Activated CD4-positive, alpha-beta T cell treated with anti-CD3 and anti-CD28 coated beads, Interleukin-2, amount 10 ng/mL, durations not matched to agents 24 days and 14 days (primary cell): ENCODE measurements at regions not wholly inside any gene's neighbourhood (a gene's known extent, or its start where the extent isn't known, plus 50 kb on each side); places are given as distances from the start of the nearest gene placed in this dataset.

Experiments
- DNase-seq: peaks from one replicate; pipeline ENCODE4 v3.0.0; 2022
- H3K27ac Mint-ChIP-seq: one replicate; pipeline ENCODE4 v1.8.0; 2022; ENCODE audit warnings: mild to moderate bottlenecking, mixed read lengths
- H3K27me3 Mint-ChIP-seq: one replicate; pipeline ENCODE4 v1.8.0; 2022; ENCODE audit warnings: mixed read lengths
- H3K36me3 Mint-ChIP-seq: one replicate; pipeline ENCODE4 v1.8.0; 2022; ENCODE audit warnings: low read depth, mild to moderate bottlenecking, mixed read lengths
- H3K4me1 Mint-ChIP-seq: one replicate; pipeline ENCODE4 v1.8.0; 2021; ENCODE audit warnings: mixed read lengths
- H3K4me3 Mint-ChIP-seq: one replicate; pipeline ENCODE4 v1.8.0; 2022; ENCODE audit warnings: mild to moderate bottlenecking, moderate library complexity, mixed read lengths
- H3K9me3 Mint-ChIP-seq: one replicate; pipeline ENCODE4 v1.8.0; 2021; ENCODE audit warnings: mixed read lengths
- intact Hi-C: fragments of 100-400 bp; cut with micrococcal nuclease; formaldehyde crosslinking; loops from one replicate; pipeline ENCODE4 v1.15.1; 2023

DNA sequence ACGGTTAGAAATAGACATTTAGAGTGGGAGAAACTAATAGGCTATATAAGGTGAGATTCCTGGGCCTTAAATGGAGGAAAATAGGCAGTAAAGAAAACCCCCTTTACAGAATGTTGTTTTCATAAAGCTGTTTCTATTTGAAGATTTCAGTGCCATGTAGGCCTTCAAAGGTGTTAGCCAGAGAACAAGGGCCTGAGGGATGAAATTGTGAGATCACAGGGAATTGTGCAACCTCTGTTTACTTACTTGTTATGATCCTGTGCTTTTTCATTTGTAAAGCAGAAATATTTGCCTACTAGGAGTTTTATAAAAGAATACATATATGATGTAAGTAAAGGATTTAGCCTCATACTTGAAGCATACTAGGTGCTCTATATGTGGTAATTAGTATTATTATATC, 272.9 kb upstream of the ARX start:
- H3K36me3 Mint-ChIP-seq: no peaks in the 10 kb centered on the region
- DNase-seq: no peak
- no peak overlapping the region for H3K4me3 Mint-ChIP-seq
- H3K9me3 Mint-ChIP-seq: no peaks in the 10 kb centered on the region
- no peak overlapping the region for H3K27ac Mint-ChIP-seq
- intact Hi-C loops: no loop called here
- H3K27me3 Mint-ChIP-seq: no peaks in the 10 kb centered on the region
- H3K4me1 Mint-ChIP-seq: no peaks in the 10 kb centered on the region

DNA sequence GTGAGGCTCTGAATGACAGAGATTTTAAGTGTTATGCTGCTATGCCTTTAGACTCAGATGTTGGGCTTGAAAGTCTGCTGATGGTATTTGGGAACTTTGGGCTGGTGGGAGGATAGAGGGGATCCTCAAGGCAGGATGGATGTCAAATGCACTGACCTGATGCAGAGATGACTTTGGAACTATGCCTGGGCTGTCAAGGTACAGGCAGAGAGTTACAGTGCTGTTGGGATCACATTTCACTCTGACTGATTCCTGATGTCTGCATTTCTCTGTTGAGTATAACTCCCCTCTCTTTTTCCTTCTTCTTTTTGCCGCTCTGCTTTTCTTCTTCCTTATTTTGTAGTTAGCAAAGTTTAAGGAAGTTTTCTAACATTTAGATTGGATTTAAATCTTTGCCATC, 271.8 kb upstream of the ARX start:
- no peak for DNase-seq
- intact Hi-C loops: no loop called here
- Mint-ChIP-seq H3K27ac (no peak overlapping the region), H3K4me3 (no peak overlapping the region), H3K36me3 (no peaks in the 10 kb centered on the region), H3K4me1 (no peaks in the 10 kb centered on the region), H3K27me3 (no peaks in the 10 kb centered on the region), H3K9me3 (no peaks in the 10 kb centered on the region)

GRCh38 chrX:25285598-25285997, 269.8 kb upstream of the ARX start:
- Mint-ChIP-seq H3K27me3 (no peaks in the 10 kb centered on the region), H3K4me1 (no peaks in the 10 kb centered on the region), H3K36me3 (no peaks in the 10 kb centered on the region), H3K9me3 (no peaks in the 10 kb centered on the region), H3K4me3 (no peak overlapping the region), H3K27ac (no peak overlapping the region)
- intact Hi-C loops: no loop called here
- no peak for DNase-seq

- H3K36me3 Mint-ChIP-seq: no peaks in the 10 kb centered on the region
- no peak for DNase-seq
- no peak overlapping the region for H3K27ac Mint-ChIP-seq
- H3K4me1 Mint-ChIP-seq: no peaks in the 10 kb centered on the region
- H3K9me3 Mint-ChIP-seq: no peaks in the 10 kb centered on the region
- H3K27me3 Mint-ChIP-seq: no peaks in the 10 kb centered on the region
- no peak overlapping the region for H3K4me3 Mint-ChIP-seq
- intact Hi-C loops: no loop called here
These were observed 263.7 kb upstream of the ARX start for GRCh38 chrX:25279510-25279909.

GRCh38 chrX:25278341-25278740, 262.6 kb upstream of the ARX start:
- Mint-ChIP-seq H3K27ac (no peak overlapping the region), H3K36me3 (no peaks in the 10 kb centered on the region), H3K4me1 (no peaks in the 10 kb centered on the region), H3K27me3 (no peaks in the 10 kb centered on the region), H3K9me3 (no peaks in the 10 kb centered on the region), H3K4me3 (no peak overlapping the region)
- intact Hi-C loops: no loop called here
- no peak for DNase-seq

- Mint-ChIP-seq H3K9me3 (no peaks in the 10 kb centered on the region), H3K4me3 (no peak overlapping the region), H3K27me3 (no peaks in the 10 kb centered on the region), H3K27ac (no peak overlapping the region), H3K36me3 (no peaks in the 10 kb centered on the region), H3K4me1 (no peaks in the 10 kb centered on the region)
- intact Hi-C loops: no loop called here
- DNase-seq: no peak
These were observed 261.8 kb upstream of the ARX start for GRCh38 chrX:25277574-25277973.

- no peaks in the 10 kb centered on the region for H3K9me3 Mint-ChIP-seq
- no peaks in the 10 kb centered on the region for H3K27me3 Mint-ChIP-seq
- H3K4me1 Mint-ChIP-seq: no peaks in the 10 kb centered on the region
- H3K4me3 Mint-ChIP-seq: no peak overlapping the region
- no peak overlapping the region for H3K27ac Mint-ChIP-seq
- DNase-seq: no peak
- intact Hi-C loops: no loop called here
- no peaks in the 10 kb centered on the region for H3K36me3 Mint-ChIP-seq
These were observed 259.4 kb upstream of the ARX start for GRCh38 chrX:25275159-25275558.

DNA sequence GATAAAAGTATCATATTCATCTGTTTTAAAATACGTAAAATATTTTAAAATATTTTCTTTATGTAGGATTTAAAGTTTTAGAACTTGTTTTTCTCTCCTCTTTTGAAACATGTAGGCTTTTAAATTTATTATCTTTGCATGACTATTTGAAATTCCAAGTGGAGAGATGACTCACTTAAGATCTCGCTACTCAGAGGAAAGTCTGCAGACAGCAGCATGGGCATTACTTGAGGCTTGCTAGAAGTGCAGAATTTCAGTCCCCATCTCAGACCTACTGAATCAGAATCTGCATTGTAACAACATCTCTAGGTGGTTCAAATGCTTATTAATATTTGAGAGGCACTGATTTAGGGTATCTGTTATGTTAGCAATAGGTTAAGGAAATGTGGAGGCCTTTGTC, 225.7 kb upstream of the ARX start:
- intact Hi-C loops: no loop called here
- no peak overlapping the region for H3K4me3 Mint-ChIP-seq
- no peak overlapping the region for H3K27ac Mint-ChIP-seq
- DNase-seq: no peak
- H3K36me3 Mint-ChIP-seq: no peaks in the 10 kb centered on the region
- no peaks in the 10 kb centered on the region for H3K9me3 Mint-ChIP-seq
- no peaks in the 10 kb centered on the region for H3K27me3 Mint-ChIP-seq
- no peaks in the 10 kb centered on the region for H3K4me1 Mint-ChIP-seq

GRCh38 chrX:25226151-25226550, 210.4 kb upstream of the ARX start:
- intact Hi-C loops: no loop called here
- DNase-seq: no peak
- Mint-ChIP-seq H3K4me3 (no peak overlapping the region), H3K27me3 (no peaks in the 10 kb centered on the region), H3K9me3 (no peaks in the 10 kb centered on the region), H3K4me1 (no peaks in the 10 kb centered on the region), H3K27ac (no peak overlapping the region), H3K36me3 (no peaks in the 10 kb centered on the region)

DNA sequence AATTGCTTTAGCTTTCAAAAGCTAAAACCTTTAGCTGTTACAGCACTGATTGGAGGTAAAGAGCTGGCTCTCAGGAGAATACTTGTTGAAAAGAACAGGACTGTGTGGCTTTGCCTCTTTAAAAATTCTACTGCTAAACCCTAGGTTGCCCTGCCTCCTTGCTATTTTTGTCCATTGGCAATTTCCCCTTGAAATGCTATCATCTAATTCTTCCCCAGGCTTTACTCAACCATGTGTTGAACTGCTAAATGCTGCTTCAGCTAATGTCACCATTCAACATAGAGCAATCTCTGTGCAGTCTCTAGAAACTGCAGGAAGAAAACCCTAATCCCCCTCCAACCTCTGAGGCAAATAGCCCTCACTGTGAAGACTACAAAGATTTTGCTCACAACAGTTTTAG, 203.7 kb upstream of the ARX start:
- H3K4me1 Mint-ChIP-seq: no peaks in the 10 kb centered on the region
- DNase-seq: no peak
- H3K27ac Mint-ChIP-seq: no peak overlapping the region
- no peaks in the 10 kb centered on the region for H3K27me3 Mint-ChIP-seq
- H3K36me3 Mint-ChIP-seq: no peaks in the 10 kb centered on the region
- no peaks in the 10 kb centered on the region for H3K9me3 Mint-ChIP-seq
- intact Hi-C loops: no loop called here
- H3K4me3 Mint-ChIP-seq: no peak overlapping the region

- Mint-ChIP-seq H3K36me3 (no peaks in the 10 kb centered on the region), H3K9me3 (no peaks in the 10 kb centered on the region), H3K4me1 (no peaks in the 10 kb centered on the region), H3K27ac (no peak overlapping the region), H3K4me3 (no peak overlapping the region), H3K27me3 (no peaks in the 10 kb centered on the region)
- intact Hi-C loops: no loop called here
- DNase-seq: no peak
These were observed 197.8 kb upstream of the ARX start for GRCh38 chrX:25213611-25214010.

- H3K27me3 Mint-ChIP-seq: no peaks in the 10 kb centered on the region
- H3K4me1 Mint-ChIP-seq: no peaks in the 10 kb centered on the region
- intact Hi-C loops: no loop called here
- DNase-seq: no peak
- no peak overlapping the region for H3K4me3 Mint-ChIP-seq
- no peaks in the 10 kb centered on the region for H3K9me3 Mint-ChIP-seq
- no peaks in the 10 kb centered on the region for H3K36me3 Mint-ChIP-seq
- H3K27ac Mint-ChIP-seq: no peak overlapping the region
These were observed 192.2 kb upstream of the ARX start for GRCh38 chrX:25207803-25208475.

GRCh38 chrX:25206778-25207177, 191.0 kb upstream of the ARX start:
- intact Hi-C loops: no loop called here
- Mint-ChIP-seq H3K27ac (no peak overlapping the region), H3K4me3 (no peak overlapping the region), H3K9me3 (no peaks in the 10 kb centered on the region), H3K4me1 (no peaks in the 10 kb centered on the region), H3K36me3 (no peaks in the 10 kb centered on the region), H3K27me3 (no peaks in the 10 kb centered on the region)
- DNase-seq: no peak

DNA sequence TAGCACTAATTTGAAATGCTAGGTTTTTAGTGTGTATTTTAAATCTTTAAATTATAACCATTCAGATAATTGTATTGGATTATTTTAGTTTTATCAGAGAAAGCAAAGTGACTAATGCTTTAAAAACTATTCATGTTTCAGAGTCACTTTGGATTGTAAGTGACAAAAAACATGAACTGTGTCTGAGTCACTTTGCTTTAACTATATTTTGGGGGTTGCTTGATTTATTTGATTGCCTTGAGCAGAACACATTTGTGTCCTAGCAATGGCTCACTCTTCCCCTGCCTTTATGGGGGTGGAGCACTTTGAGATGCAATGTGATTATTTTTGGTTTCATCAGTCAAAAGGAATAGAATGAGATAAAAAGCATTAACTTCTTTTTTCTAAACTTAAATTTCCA, 188.4 kb upstream of the ARX start:
- intact Hi-C loops: no loop called here
- H3K4me3 Mint-ChIP-seq: no peak overlapping the region
- no peak for DNase-seq
- no peaks in the 10 kb centered on the region for H3K9me3 Mint-ChIP-seq
- H3K27ac Mint-ChIP-seq: no peak overlapping the region
- H3K27me3 Mint-ChIP-seq: no peaks in the 10 kb centered on the region
- no peaks in the 10 kb centered on the region for H3K36me3 Mint-ChIP-seq
- H3K4me1 Mint-ChIP-seq: no peaks in the 10 kb centered on the region

- no peak overlapping the region for H3K27ac Mint-ChIP-seq
- no peaks in the 10 kb centered on the region for H3K4me1 Mint-ChIP-seq
- no peaks in the 10 kb centered on the region for H3K27me3 Mint-ChIP-seq
- no peak overlapping the region for H3K4me3 Mint-ChIP-seq
- H3K36me3 Mint-ChIP-seq: no peaks in the 10 kb centered on the region
- no peaks in the 10 kb centered on the region for H3K9me3 Mint-ChIP-seq
- no peak for DNase-seq
- intact Hi-C loops: no loop called here
These were observed 187.1 kb upstream of the ARX start for GRCh38 chrX:25202827-25203226.
